Epithelial cell of proximal tubule (primary cell): ENCODE measurements at regions not wholly inside any gene's neighbourhood (a gene's known extent, or its start where the extent isn't known, plus 50 kb on each side); places are given as distances from the start of the nearest gene placed in this dataset.
A peak's percentile ranks its signal among the peaks of the same experiment; 100 is the strongest.

Source experiments
- DNase-seq: peaks from one replicate; pipeline ENCODE4 v3.0.0-alpha.2; 2011; ENCODE audit warnings: low read depth
- H3K4me3 ChIP-seq: 2 replicates; pipeline ENCODE4 v1.5.1; 2011; ENCODE audit warnings: low read depth, mild to moderate bottlenecking, low read length
- TF ChIP-seq, protein P1 (sequence below): conservative IDR thresholded peaks from 2 replicates; pipeline ENCODE4 v1.5.1; 2012; ENCODE audit warnings: low read depth, mild to moderate bottlenecking, low read length

DNA sequence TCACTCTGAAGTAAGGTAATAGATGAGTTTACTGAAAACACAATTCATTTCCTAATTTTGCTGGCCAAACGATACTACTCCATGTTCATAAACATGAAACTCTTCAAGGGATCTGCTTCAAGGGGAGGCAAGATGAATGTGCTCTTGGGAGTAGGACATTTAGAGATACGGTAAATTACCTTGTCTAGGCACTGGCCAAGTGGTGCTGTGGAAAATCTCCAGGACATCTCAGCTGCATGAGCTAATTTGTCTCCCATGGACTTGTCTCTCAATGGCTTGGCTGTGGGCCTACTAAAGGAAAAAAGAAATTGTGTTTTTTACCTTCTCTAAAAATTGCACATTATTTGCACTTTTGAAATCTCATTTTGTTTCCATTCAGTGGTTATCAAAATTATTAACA lies 780.6 kb downstream of the LTN1 start:
- no peak for DNase-seq
- TF ChIP-seq, protein P1, sequence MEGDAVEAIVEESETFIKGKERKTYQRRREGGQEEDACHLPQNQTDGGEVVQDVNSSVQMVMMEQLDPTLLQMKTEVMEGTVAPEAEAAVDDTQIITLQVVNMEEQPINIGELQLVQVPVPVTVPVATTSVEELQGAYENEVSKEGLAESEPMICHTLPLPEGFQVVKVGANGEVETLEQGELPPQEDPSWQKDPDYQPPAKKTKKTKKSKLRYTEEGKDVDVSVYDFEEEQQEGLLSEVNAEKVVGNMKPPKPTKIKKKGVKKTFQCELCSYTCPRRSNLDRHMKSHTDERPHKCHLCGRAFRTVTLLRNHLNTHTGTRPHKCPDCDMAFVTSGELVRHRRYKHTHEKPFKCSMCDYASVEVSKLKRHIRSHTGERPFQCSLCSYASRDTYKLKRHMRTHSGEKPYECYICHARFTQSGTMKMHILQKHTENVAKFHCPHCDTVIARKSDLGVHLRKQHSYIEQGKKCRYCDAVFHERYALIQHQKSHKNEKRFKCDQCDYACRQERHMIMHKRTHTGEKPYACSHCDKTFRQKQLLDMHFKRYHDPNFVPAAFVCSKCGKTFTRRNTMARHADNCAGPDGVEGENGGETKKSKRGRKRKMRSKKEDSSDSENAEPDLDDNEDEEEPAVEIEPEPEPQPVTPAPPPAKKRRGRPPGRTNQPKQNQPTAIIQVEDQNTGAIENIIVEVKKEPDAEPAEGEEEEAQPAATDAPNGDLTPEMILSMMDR, result no peak
- no peak overlapping the region for H3K4me3 ChIP-seq

DNA sequence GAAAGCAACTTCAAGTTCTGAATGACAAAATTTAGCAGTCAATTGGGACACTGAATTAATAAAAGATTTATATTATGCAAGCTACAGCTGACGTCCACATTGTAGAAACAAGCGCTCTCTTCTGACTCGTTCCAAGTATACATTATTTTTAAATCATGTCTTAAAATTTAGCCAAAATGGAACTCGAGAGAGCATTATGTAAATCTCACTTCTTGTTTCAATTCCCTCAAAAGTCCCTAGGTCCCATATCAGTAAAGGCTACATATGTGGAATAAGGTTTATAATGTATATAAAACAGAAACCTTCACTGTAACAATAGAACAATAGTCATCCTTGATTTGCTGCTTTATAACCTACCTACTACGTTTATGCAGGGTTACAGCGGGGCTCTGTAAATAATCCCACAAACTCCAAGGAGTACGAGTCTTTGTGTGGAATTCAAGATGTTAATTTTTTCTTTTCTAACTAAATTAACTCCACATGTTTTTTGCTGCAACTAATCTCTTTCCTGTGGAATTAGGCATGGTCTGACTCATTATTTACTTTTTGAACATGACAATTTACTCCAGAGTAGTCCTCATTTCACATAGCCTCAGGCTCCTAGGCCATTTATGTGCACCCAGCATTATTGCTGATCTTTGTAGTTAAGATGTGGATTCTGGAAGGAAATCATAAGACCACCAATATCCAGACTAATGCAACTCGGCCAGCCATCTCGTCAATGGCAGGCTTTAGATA lies 785.1 kb downstream of the LTN1 start:
- TF ChIP-seq, protein P1, result no peak
- no peak overlapping the region for H3K4me3 ChIP-seq
- DNase-seq, result no peak

GRCh38 chr21:28200726-28201125 lies 792.0 kb downstream of the LTN1 start:
- no peak overlapping the region for H3K4me3 ChIP-seq
- TF ChIP-seq, protein P1, result no peak
- DNase-seq, result no peak

- DNase-seq, result no peak
- TF ChIP-seq, protein P1, result no peak
Measured at GRCh38 chr21:28196981-28197380, 795.7 kb downstream of the LTN1 start.

GRCh38 chr21:28193189-28193588 lies 799.5 kb downstream of the LTN1 start:
- no peak overlapping the region for H3K4me3 ChIP-seq
- no peak for DNase-seq
- TF ChIP-seq, protein P1, result peak; percentile 39

More at GRCh38 chr21:28196981-28197380, 795.7 kb downstream of the LTN1 start:
- H3K4me3 ChIP-seq, result no peak overlapping the region

- no peak overlapping the region for H3K4me3 ChIP-seq
- TF ChIP-seq, protein P1, result no peak
- no peak for DNase-seq
Measured at GRCh38 chr21:28186604-28187003, 806.1 kb downstream of the LTN1 start.

GRCh38 chr21:28181730-28182129 lies 810.9 kb downstream of the LTN1 start:
- no peak overlapping the region for H3K4me3 ChIP-seq
- TF ChIP-seq, protein P1, result no peak
- no peak for DNase-seq
